Right cardiac atrium (tissue), 5 donors: ENCODE measurements at regions not wholly inside any gene's neighbourhood (a gene's known extent, or its start where the extent isn't known, plus 50 kb on each side); places are given as distances from the start of the nearest gene placed in this dataset.
A peak's percentile ranks its signal among the peaks of the same experiment; 100 is the strongest.

ENCODE experiments used
- ATAC-seq, 2 donors: fragments of 200-7000 bp; cut with Tn5 transposase; one replicate each; pipeline versions ENCODE4 v1.8.0 to v1.9.1; 2020; ENCODE audit warnings: moderate library complexity in 2 of 2, mild to moderate bottlenecking in 1 of 2
- DNase-seq, 3 donors: peaks; one replicate each; pipeline ENCODE4 v3.0.0-alpha.2; 2020
- H3K27ac ChIP-seq: one replicate; pipeline ENCODE4 v1.5.1; 2013; ENCODE audit warnings: mild to moderate bottlenecking, low read length, control low read depth, moderate library complexity
- H3K27me3 ChIP-seq: one replicate; pipeline ENCODE4 v1.6.1; 2013; ENCODE audit not compliant: control insufficient read depth, insufficient read depth
- H3K4me1 ChIP-seq: one replicate; pipeline ENCODE4 v1.6.1; 2013; ENCODE audit warnings: low read length; ENCODE audit not compliant: control insufficient read depth, insufficient read depth
- H3K4me3 ChIP-seq: one replicate; pipeline ENCODE4 v1.5.1; 2013; ENCODE audit warnings: low read length, control low read depth
- H3K9me3 ChIP-seq: one replicate; pipeline ENCODE4 v1.6.1; 2013; ENCODE audit warnings: low read length; ENCODE audit not compliant: control insufficient read depth
- WGBS: extraction: QIAGEN DNeasy Blood & Tissue Kit; methylation state at CpG from one replicate; pipeline ENCODE4 v1.1.7; 2013; 5-methylcytosine and 5-hydroxymethylcytosine counted together
- intact Hi-C, 4 donors: fragments of 100-400 bp; cut with DNase I; formaldehyde crosslinking; loops; one replicate each; pipeline versions ENCODE4 v1.11.0 to v1.14.0; 2022 to 2023
- donor health status: healthy with polysubstance abuse.
- donor health status: DM: no; HTN: yes; CAD: no.
- donor health status: DM: no; HTN: no; CAD: no.
- donor health status: DM: no; HTN: yes; CAD: no; lungs with severe emphysema.
- donor health status: DM: yes; HTN: yes; CAD: no.

DNA sequence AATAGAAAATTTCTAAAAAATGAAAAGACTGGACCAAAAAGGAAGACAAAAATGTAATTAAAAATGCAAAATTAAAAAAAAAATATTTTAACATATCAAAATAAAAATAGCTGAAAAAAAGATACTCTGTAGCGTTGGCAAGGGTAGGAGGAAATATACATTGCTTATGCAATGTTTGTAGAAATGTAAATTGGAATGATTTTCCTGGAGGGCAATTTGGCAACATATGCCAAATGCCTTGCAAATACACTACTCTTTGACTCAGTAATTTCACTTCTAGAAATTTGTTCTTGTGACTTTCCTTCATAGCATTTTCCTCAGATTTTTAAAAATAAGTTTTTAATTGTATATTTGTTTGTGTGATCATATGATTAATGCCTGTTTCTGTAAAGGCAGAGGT is 296.6 kb downstream of the ZNF621 start:
- Histone ChIP-seq H3K4me3 (no peak overlapping the region), H3K27ac (no peak overlapping the region), H3K27me3 (no peaks in the 10 kb centered on the region), H3K4me1 (no peaks in the 10 kb centered on the region), H3K9me3 (no peaks in the 10 kb centered on the region)
- ATAC-seq (no peak), DNase-seq (no peak)
- 85% methylated on average over 1 of the region's 1 CpG for WGBS
- intact Hi-C loops = no loop called here

DNA sequence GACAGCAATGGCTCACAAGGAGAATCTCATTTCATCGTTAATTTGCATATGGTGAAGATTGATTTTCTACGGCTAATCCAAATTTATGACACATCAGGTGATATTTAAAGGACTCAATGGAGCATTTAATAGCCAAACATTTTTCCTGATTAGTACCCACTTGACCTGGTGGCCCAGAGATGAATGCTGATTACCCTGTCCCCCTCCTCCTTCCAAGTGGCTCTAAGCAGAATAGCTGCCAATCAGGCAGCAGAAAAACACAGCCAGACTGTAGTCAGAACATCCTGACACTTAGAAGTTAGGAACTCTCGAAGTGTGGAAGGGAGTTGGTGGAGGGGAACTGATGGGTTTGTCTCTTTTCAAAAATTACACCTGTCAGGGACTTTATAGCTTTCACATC is 302.5 kb downstream of the ZNF621 start:
- no peaks in the 10 kb centered on the region for H3K9me3 ChIP-seq
- no peaks in the 10 kb centered on the region for H3K4me1 ChIP-seq
- DNase-seq (no peak), ATAC-seq (no peak)
- 90% methylated on average over 3 of the region's 3 CpGs for WGBS
- H3K27ac ChIP-seq = no peak overlapping the region
- no peak overlapping the region for H3K4me3 ChIP-seq
- intact Hi-C loops = no loop called here
- H3K27me3 ChIP-seq = no peaks in the 10 kb centered on the region

DNA sequence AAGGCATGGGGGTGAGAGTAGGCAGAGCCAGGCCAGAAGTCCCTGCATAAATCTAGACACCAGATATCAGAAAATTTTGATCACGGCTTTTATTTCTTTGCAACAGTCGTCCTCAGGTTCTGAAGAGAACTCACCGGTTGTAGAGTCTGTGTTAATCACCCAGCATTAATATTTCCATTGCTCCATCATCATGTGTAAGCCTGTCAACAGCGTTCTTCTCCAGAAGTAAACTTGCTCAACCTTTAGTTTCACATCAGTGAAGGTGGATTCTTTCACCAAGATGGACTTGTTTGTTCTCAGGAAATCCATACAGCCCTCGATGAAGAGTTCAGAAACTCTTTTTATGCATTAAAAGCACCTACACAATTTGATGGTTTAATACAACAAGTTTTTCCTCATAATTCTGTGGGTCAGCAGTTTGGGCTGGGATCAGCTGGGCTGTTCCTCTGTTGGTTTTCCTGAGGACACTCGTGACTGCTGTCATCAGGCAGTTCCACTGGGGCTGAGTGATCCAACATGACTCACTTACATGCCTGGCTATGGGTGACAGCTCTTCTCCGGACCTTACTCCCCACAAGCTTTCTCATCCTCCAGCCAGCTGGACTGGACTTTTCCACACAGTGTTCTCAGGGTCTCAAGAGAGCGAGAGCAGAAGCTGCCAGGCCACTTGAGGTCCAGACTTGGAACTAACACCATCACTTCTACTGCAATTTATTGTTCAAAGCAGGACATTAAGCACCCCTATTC is 303.4 kb downstream of the ZNF621 start:
- peak; percentile 53 to 85 (median 73) for DNase-seq
- H3K27ac ChIP-seq = no peak overlapping the region
- no peaks in the 10 kb centered on the region for H3K4me1 ChIP-seq
- no peaks in the 10 kb centered on the region for H3K9me3 ChIP-seq
- H3K4me3 ChIP-seq = no peak overlapping the region
- peak; percentile 97 for ATAC-seq
- WGBS = 58% methylated on average over 8 of the region's 8 CpGs
- H3K27me3 ChIP-seq = no peaks in the 10 kb centered on the region
- intact Hi-C loops = no loop called here

DNA sequence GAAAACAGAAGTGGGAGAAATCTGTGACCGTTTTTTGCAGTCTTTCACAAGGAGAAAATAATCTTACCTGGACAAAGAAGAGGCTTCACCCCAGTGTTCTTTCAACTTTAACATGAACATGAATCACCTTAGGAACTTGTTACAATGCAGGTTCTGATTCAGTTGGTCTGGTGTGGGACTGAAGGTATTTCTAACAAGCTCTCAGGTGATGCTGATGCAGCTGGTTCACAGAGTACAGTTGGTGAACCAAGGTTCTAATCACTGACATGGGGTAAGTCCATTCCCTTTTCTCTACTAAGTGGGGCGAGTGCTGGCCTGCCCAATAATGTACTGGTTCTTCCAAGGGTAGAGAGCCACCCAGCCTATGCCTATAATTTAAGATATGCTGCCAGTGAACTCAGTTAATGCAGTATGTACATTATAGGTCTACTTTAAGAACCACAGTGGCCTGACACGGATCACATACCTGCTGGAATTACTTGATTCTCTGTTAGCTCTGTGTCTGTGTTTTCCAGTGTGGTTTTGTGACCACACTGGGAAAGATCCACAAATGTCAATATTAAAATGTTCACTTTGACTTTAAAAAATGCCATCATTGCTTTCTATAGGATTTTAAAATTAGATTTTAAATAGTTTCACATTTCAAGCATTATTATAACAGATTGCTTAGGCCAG is 304.1 kb downstream of the ZNF621 start:
- H3K4me3 ChIP-seq = no peak overlapping the region
- WGBS = 83% methylated on average over 3 of the region's 3 CpGs
- ATAC-seq = no peak

DNA sequence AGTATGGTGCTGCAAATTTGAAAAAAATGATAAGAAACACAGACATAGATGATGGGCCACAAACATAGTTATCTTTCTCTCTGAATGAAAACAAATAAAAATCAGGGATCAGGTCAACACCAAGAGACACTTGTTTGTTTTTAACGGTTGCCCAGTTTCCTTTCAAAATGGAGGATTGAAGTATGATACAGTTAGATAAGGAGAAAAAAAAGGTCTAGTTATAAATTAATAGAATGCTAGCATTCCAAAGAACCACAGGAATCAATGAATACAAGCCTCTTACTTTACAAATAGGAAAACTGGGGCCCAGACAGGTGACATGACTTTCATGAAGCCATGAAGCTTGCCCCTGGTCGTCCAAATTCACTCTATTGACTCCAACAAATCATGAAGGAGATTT is 305.1 kb downstream of the ZNF621 start:
- no peak for ATAC-seq
- DNase-seq = no peak
- intact Hi-C loops = no loop called here
- 83% methylated on average over 2 of the region's 2 CpGs for WGBS
- no peak overlapping the region for H3K27ac ChIP-seq
- H3K4me3 ChIP-seq = no peak overlapping the region
- H3K4me1 ChIP-seq = no peaks in the 10 kb centered on the region
- H3K9me3 ChIP-seq = no peaks in the 10 kb centered on the region
- H3K27me3 ChIP-seq = no peaks in the 10 kb centered on the region

More for the DNA sequence above, 304.1 kb downstream of the ZNF621 start:
- H3K9me3 ChIP-seq = no peaks in the 10 kb centered on the region
- DNase-seq = no peak
- intact Hi-C loops = no loop called here
- H3K27ac ChIP-seq = no peak overlapping the region
- H3K27me3 ChIP-seq = no peaks in the 10 kb centered on the region
- H3K4me1 ChIP-seq = no peaks in the 10 kb centered on the region

DNA sequence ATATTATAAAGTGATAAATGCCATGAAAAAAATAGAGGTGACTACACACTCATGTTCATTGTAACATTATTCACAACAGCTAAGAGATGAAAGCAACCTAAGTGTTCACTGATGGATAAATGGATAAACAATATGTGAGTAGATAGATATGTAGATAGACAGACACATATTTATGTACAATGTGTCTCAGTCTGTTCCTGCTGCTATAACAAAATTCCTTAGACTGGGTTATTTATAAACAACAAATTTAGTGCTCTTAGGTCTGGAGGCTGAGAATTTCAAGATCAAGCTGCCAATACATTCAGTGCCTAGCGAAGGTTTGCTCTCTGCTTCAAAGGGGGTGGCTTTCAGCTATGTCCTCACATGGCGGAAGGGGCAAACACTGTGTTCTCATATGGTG is 312.5 kb downstream of the ZNF621 start:
- ATAC-seq = no peak
- no peaks in the 10 kb centered on the region for H3K4me1 ChIP-seq
- intact Hi-C loops = no loop called here
- DNase-seq = no peak
- H3K27ac ChIP-seq = no peak overlapping the region
- no peak overlapping the region for H3K4me3 ChIP-seq
- WGBS = 96% methylated on average over 2 of the region's 2 CpGs
- H3K9me3 ChIP-seq = no peaks in the 10 kb centered on the region
- H3K27me3 ChIP-seq = no peaks in the 10 kb centered on the region

DNA sequence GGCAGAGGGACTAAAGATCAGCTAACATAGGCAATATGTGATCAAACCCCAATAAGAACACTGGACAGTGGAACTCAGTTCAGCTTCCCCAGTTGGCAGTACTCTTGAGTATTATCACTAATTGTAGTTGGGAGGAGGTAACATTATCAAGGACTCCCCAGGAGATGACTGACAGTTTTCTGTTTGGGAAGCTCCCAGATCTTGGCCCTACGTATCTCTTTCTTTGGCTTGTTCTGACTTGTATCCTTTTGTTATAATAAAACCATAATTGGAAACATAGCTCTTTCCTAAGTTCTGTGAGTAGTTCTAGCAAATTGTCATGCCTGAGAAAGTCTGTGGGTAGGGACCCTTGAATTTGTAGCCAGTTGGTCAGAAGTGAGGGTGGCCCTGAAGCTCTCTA is 316.4 kb downstream of the ZNF621 start:
- no peak for DNase-seq
- no peaks in the 10 kb centered on the region for H3K4me1 ChIP-seq
- H3K27me3 ChIP-seq = no peaks in the 10 kb centered on the region
- ATAC-seq = no peak
- H3K27ac ChIP-seq = no peak overlapping the region
- 74% methylated on average over 1 of the region's 1 CpG for whole genome bisulfite sequencing
- no peak overlapping the region for H3K4me3 ChIP-seq
- H3K9me3 ChIP-seq = no peaks in the 10 kb centered on the region
- intact Hi-C loops = no loop called here

DNA sequence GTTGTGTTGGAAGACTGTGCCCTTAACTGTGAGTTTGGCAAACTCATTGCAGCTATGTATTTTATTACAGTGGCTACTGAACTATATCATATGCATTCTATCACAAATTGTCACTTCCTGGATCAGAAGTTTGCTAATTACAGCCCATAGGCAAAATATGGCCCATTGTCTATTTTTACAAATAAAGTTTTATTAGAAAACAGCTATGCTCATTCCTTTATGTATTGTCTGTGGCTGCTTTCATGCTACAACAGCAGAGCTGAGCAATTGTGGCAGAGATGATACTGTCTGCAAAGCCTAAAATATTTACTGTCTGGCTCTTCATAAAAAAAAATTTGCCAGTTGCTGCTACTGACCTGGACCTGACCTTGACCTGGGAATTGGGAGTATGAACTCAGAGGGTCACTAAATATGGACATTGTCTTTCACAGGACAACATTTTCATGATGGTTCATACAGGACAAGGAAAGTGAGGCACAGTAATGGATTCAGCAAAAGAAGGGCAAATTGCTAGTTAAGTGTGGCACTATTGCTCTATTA is 316.9 kb downstream of the ZNF621 start:
- Histone ChIP-seq H3K27ac (no peak overlapping the region), H3K4me3 (no peak overlapping the region), H3K27me3 (no peaks in the 10 kb centered on the region), H3K9me3 (no peaks in the 10 kb centered on the region), H3K4me1 (no peaks in the 10 kb centered on the region)
- DNase-seq (no peak), ATAC-seq (no peak)
- intact Hi-C loops = no loop called here

DNA sequence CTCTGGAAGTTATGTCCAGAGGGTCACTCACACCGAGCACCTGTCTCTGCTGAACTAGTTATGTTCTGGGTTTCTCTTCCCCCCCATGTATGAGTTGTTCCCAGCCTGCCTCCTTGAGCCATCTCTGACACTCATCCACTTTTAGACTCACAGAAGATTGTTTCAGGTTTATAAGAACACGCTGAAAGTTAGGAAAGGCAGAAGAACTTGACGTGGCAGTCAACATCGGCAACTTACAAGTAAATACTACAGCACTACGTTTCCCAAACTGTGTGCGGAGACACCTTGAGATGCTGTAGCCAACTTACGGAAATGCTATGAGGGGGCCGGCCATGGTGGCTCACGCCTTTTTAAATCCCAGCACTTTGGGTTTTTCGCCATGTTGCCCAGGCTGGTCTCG is 318.0 kb downstream of the ZNF621 start:
- no peaks in the 10 kb centered on the region for H3K27me3 ChIP-seq
- ATAC-seq (no peak), DNase-seq (no peak)
- no peaks in the 10 kb centered on the region for H3K4me1 ChIP-seq
- H3K27ac ChIP-seq = no peak overlapping the region
- no peak overlapping the region for H3K4me3 ChIP-seq
- intact Hi-C loops = no loop called here
- no peaks in the 10 kb centered on the region for H3K9me3 ChIP-seq
- 96% methylated on average over 11 of the region's 11 CpGs for WGBS

DNA sequence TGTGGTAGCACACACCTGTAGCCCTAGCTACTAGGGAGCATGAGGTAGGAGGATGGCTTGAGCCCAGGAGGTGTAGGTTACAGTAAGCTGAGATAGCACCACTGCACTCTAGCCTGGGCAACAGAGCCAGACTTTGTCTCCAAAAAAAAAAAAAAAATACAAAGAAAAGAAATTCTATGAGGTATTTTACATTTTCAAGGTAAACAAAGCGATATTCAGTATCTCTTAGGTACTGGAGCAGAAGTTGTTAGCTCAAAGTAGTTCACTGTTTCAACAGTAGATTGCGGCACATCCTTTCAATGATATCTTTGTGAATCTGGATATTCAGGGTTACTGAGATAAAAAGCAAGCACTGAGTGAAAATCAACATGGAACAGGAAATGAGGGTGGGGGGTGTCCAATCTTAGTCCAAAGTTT is 318.5 kb downstream of the ZNF621 start:
- intact Hi-C loops = no loop called here
- 81% methylated on average over 2 of the region's 2 CpGs for WGBS

DNA sequence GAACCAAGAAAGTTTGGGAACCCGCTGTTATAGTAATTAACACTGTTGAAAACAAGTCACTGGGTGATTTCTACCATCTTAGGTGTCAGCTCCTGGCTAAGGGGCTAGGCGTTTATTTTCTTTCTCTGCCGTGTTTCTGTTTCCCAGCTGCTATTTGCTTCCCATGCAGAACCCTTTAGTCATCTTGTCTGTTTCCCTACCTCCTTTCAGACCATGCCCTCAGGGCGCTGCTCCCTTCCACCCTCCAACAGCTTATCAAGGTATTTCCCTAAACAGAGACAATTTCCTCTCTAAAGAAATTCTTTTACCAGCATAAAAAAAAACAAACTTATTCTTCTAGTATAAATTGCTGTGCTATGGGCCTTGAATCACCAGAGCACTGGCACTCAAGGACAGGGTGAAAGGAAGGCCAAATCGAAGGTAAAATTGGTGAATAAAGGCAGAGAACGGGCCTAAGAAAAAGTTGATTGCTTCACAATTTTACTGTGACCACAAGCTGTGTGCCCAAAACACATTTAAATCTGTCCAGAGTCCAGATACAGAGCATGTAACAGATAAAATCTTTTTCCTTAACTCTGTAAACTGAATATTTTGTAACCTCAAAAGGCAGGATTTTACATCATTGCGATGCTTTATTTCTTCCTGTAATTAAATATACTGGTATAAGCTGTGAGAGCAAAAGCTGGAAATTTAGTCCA is 319.2 kb downstream of the ZNF621 start:
- DNase-seq = no peak
- H3K27me3 ChIP-seq = no peaks in the 10 kb centered on the region
- intact Hi-C loops = no loop called here
- 75% methylated on average over 7 of the region's 7 CpGs for WGBS
- no peak overlapping the region for H3K4me3 ChIP-seq
- H3K9me3 ChIP-seq = no peaks in the 10 kb centered on the region
- ATAC-seq = no peak
- H3K27ac ChIP-seq = no peak overlapping the region
- no peaks in the 10 kb centered on the region for H3K4me1 ChIP-seq

More for the DNA sequence above, 318.5 kb downstream of the ZNF621 start:
- Histone ChIP-seq H3K4me3 (no peak overlapping the region), H3K4me1 (no peaks in the 10 kb centered on the region), H3K27me3 (no peaks in the 10 kb centered on the region), H3K27ac (no peak overlapping the region), H3K9me3 (no peaks in the 10 kb centered on the region)
- no peak for DNase-seq
- no peak for ATAC-seq
